ENCODE measurements at regions not wholly inside any gene's neighbourhood (a gene's known extent, or its start where the extent isn't known, plus 50 kb on each side); places are given as distances from the start of the nearest gene placed in this dataset.
A peak's percentile ranks its signal among the peaks of the same experiment; 100 is the strongest.
"Not testable (repeated sequence)": the region's sequence is repeated elsewhere in the genome, so short reads cannot be mapped to it uniquely, and the experiment has no call there.

GRCh38 chr7:69208848-69209247 is 389.4 kb upstream of the AUTS2 start:
- 60 to 100% (median 97%) methylated on average over 1 to 4 of the region's 6 CpGs; no CpG with 5 or more reads in 1 of the 10 experiments for WGBS, 10 experiments
- ATAC-seq (replicated peaks in 6 of 8), result no peak

GRCh38 chr7:69211336-69211735 is 386.9 kb upstream of the AUTS2 start:
- Histone ChIP-seq H3K27ac (no peak overlapping the region), H3K4me3 (no peak overlapping the region), H3K4me1 (replicated peaks in 1 of 2) (no peaks in the 10 kb centered on the region)
- 0 to 76% (median 67%) methylated on average over 1 to 4 of the region's 10 CpGs; no CpG with 5 or more reads in 5 of the 10 experiments for WGBS, 10 experiments
- in situ Hi-C loops (cut with MboI; ENCODE audit: low pct_unique_long_range_greater_than_20kb in 2 of 9, low sequenced_read_pairs in 9 of 9, unreplicated experiment in 9 of 9), result no loop called here
- no peak for ATAC-seq (replicated peaks in 6 of 8)

More at GRCh38 chr7:69208848-69209247, 389.4 kb upstream of the AUTS2 start:
- no peak overlapping the region for H3K4me3 ChIP-seq
- in situ Hi-C loops (cut with MboI; ENCODE audit: low pct_unique_long_range_greater_than_20kb in 2 of 9, low sequenced_read_pairs in 9 of 9, unreplicated experiment in 9 of 9), result no loop called here
- H3K4me1 ChIP-seq (replicated peaks in 1 of 2), result no peaks in the 10 kb centered on the region
- H3K27ac ChIP-seq, result no peak overlapping the region

- Histone ChIP-seq H3K4me1 (replicated peaks in 1 of 2) (no peaks in the 10 kb centered on the region), H3K27ac (no peak overlapping the region), H3K4me3 (no peak overlapping the region)
- in situ Hi-C loops (cut with MboI; ENCODE audit: low pct_unique_long_range_greater_than_20kb in 2 of 9, low sequenced_read_pairs in 9 of 9, unreplicated experiment in 9 of 9), result no loop called here
- ATAC-seq (replicated peaks in 6 of 8), result peak in 2 of 8 experiments; percentile 32 to 40
- 37 to 100% (median 94%) methylated on average over 1 to 5 of the region's 6 CpGs; no CpG with 5 or more reads in 4 of the 10 experiments for WGBS, 10 experiments
These were observed 386.5 kb upstream of the AUTS2 start for GRCh38 chr7:69211739-69212138.

- Histone ChIP-seq H3K27ac (no peak overlapping the region), H3K4me3 (no peak overlapping the region), H3K4me1 (replicated peaks in 1 of 2) (no peaks in the 10 kb centered on the region)
- ATAC-seq (replicated peaks in 6 of 8), result peak in 1 of 8 experiments; percentile 93
- 2 to 94% (median 40%) methylated on average over 1 to 7 of the region's 8 CpGs; no CpG with 5 or more reads in 2 of the 10 experiments for WGBS, 10 experiments
- in situ Hi-C loops (cut with MboI; ENCODE audit: low pct_unique_long_range_greater_than_20kb in 2 of 9, low sequenced_read_pairs in 9 of 9, unreplicated experiment in 9 of 9), result no loop called here
These were observed 384.4 kb upstream of the AUTS2 start for GRCh38 chr7:69213878-69214277.

- ATAC-seq (replicated peaks in 6 of 8); H3K4me3 ChIP-seq; in situ Hi-C loops (cut with MboI; ENCODE audit: low pct_unique_long_range_greater_than_20kb in 2 of 9, low sequenced_read_pairs in 9 of 9, unreplicated experiment in 9 of 9); H3K4me1 ChIP-seq (replicated peaks in 1 of 2); H3K27ac ChIP-seq: not testable (repeated sequence)
- WGBS, 10 experiments, result 49 to 100% (median 90%) methylated on average over 1 to 9 of the region's 10 CpGs
These were observed 382.8 kb upstream of the AUTS2 start for GRCh38 chr7:69215516-69215915.

- no peak for ATAC-seq (replicated peaks in 6 of 8)
- Histone ChIP-seq H3K4me3 (no peak overlapping the region), H3K27ac (no peak overlapping the region), H3K4me1 (replicated peaks in 1 of 2) (no peaks in the 10 kb centered on the region)
- 2 to 100% (median 77%) methylated on average over 1 to 15 of the region's 18 CpGs; no CpG with 5 or more reads in 2 of the 10 experiments for WGBS, 10 experiments
- in situ Hi-C loops (cut with MboI; ENCODE audit: low pct_unique_long_range_greater_than_20kb in 2 of 9, low sequenced_read_pairs in 9 of 9, unreplicated experiment in 9 of 9), result no loop called here
These were observed 380.5 kb upstream of the AUTS2 start for GRCh38 chr7:69217516-69218350.

- H3K27ac ChIP-seq, result no peak overlapping the region
- no peak overlapping the region for H3K4me3 ChIP-seq
- no peaks in the 10 kb centered on the region for H3K4me1 ChIP-seq (replicated peaks in 1 of 2)
- in situ Hi-C loops (cut with MboI; ENCODE audit: low pct_unique_long_range_greater_than_20kb in 2 of 9, low sequenced_read_pairs in 9 of 9, unreplicated experiment in 9 of 9), result no loop called here
- no peak for ATAC-seq (replicated peaks in 6 of 8)
- 0 to 100% (median 87%) methylated on average over 1 to 4 of the region's 4 CpGs; no CpG with 5 or more reads in 2 of the 10 experiments for WGBS, 10 experiments
These were observed 379.7 kb upstream of the AUTS2 start for GRCh38 chr7:69218576-69218975.

- in situ Hi-C loops (cut with MboI; ENCODE audit: low pct_unique_long_range_greater_than_20kb in 2 of 9, low sequenced_read_pairs in 9 of 9, unreplicated experiment in 9 of 9), result no loop called here
- Histone ChIP-seq H3K4me1 (replicated peaks in 1 of 2) (no peaks in the 10 kb centered on the region), H3K4me3 (no peak overlapping the region), H3K27ac (no peak overlapping the region)
- WGBS, 10 experiments, result 0 to 93% (median 51%) methylated on average over 1 to 2 of the region's 2 CpGs; no CpG with 5 or more reads in 2 of the 10 experiments
- ATAC-seq (replicated peaks in 6 of 8), result peak in 1 of 8 experiments; percentile 84
These were observed 378.9 kb upstream of the AUTS2 start for GRCh38 chr7:69219381-69219780.

- in situ Hi-C loops (cut with MboI; ENCODE audit: low pct_unique_long_range_greater_than_20kb in 2 of 9, low sequenced_read_pairs in 9 of 9, unreplicated experiment in 9 of 9), result no loop called here
- no peak overlapping the region for H3K4me3 ChIP-seq
- H3K4me1 ChIP-seq (replicated peaks in 1 of 2), result no peaks in the 10 kb centered on the region
- H3K27ac ChIP-seq, result no peak overlapping the region
- ATAC-seq (replicated peaks in 6 of 8), result peak in 1 of 8 experiments; percentile 92
- WGBS, 10 experiments, result 37 to 100% (median 70%) methylated on average over 1 to 6 of the region's 6 CpGs; no CpG with 5 or more reads in 2 of the 10 experiments
These were observed 372.9 kb upstream of the AUTS2 start for GRCh38 chr7:69225259-69225943.

- no peak for ATAC-seq (replicated peaks in 6 of 8)
- no peak overlapping the region for H3K4me3 ChIP-seq
- WGBS, 10 experiments, result 40 to 100% (median 84%) methylated on average over 1 to 5 of the region's 5 CpGs; no CpG with 5 or more reads in 2 of the 10 experiments
- in situ Hi-C loops (cut with MboI; ENCODE audit: low pct_unique_long_range_greater_than_20kb in 2 of 9, low sequenced_read_pairs in 9 of 9, unreplicated experiment in 9 of 9), result no loop called here
- no peak overlapping the region for H3K27ac ChIP-seq
- H3K4me1 ChIP-seq (replicated peaks in 1 of 2), result no peaks in the 10 kb centered on the region
These were observed 370.0 kb upstream of the AUTS2 start for GRCh38 chr7:69228212-69228811.

GRCh38 chr7:69232445-69233376 is 365.6 kb upstream of the AUTS2 start:
- Histone ChIP-seq H3K27ac (no peak overlapping the region), H3K4me1 (replicated peaks in 1 of 2) (peaks cover 0 to 4% of the 10 kb centered on the region in 2 donors), H3K4me3 (no peak overlapping the region)
- in situ Hi-C loops (cut with MboI; ENCODE audit: low pct_unique_long_range_greater_than_20kb in 2 of 9, low sequenced_read_pairs in 9 of 9, unreplicated experiment in 9 of 9), result no loop called here
- 5 to 70% (median 32%) methylated on average over 2 to 19 of the region's 21 CpGs; no CpG with 5 or more reads in 1 of the 10 experiments for whole genome bisulfite sequencing, 10 experiments
- ATAC-seq (replicated peaks in 6 of 8), result no peak

GRCh38 chr7:69237541-69237940 is 360.7 kb upstream of the AUTS2 start:
- H3K4me1 ChIP-seq (replicated peaks in 1 of 2), result peaks cover 0 to 4% of the 10 kb centered on the region in 2 donors
- WGBS, 10 experiments, result 0 to 87% (median 69%) methylated on average over 1 to 8 of the region's 8 CpGs; no CpG with 5 or more reads in 5 of the 10 experiments
- no peak for ATAC-seq (replicated peaks in 6 of 8)
- in situ Hi-C loops (cut with MboI; ENCODE audit: low pct_unique_long_range_greater_than_20kb in 2 of 9, low sequenced_read_pairs in 9 of 9, unreplicated experiment in 9 of 9), result no loop called here
- H3K4me3 ChIP-seq, result no peak overlapping the region
- H3K27ac ChIP-seq, result no peak overlapping the region

Data from motor neuron (in vitro differentiated cells).